GM21515 (cell line): ENCODE measurements at regions not wholly inside any gene's neighbourhood (a gene's known extent, or its start where the extent isn't known, plus 50 kb on each side); places are given as distances from the start of the nearest gene placed in this dataset.

Experiments
- ATAC-seq: cut with Tn5 transposase; IDR thresholded peaks from one replicate; pipeline ENCODE4 v1.9.1; 2021; ENCODE audit not compliant: unreplicated experiment

- no peak for ATAC-seq
Measured at GRCh38 chr5:5665225-5666075, 243.0 kb downstream of the ICE1 start.

- ATAC-seq: no peak
Measured at GRCh38 chr5:5658889-5659465, 236.5 kb downstream of the ICE1 start.

- ATAC-seq: peak; percentile 82
Measured at GRCh38 chr5:5658226-5658625, 235.7 kb downstream of the ICE1 start.

GRCh38 chr5:5652181-5652580 is 229.7 kb downstream of the ICE1 start:
- ATAC-seq: no peak

- ATAC-seq: no peak
Measured at GRCh38 chr5:5650949-5651348, 228.5 kb downstream of the ICE1 start.

GRCh38 chr5:5650242-5650641 is 227.8 kb downstream of the ICE1 start:
- ATAC-seq: no peak

GRCh38 chr5:5649641-5650040 is 227.2 kb downstream of the ICE1 start:
- ATAC-seq: no peak

GRCh38 chr5:5648694-5649093 is 226.2 kb downstream of the ICE1 start:
- ATAC-seq: no peak

GRCh38 chr5:5645891-5646290 is 223.4 kb downstream of the ICE1 start:
- ATAC-seq: no peak

GRCh38 chr5:5645198-5645597 is 222.7 kb downstream of the ICE1 start:
- no peak for ATAC-seq

GRCh38 chr5:5644249-5644648 is 221.8 kb downstream of the ICE1 start:
- ATAC-seq: no peak

- no peak for ATAC-seq
Measured at GRCh38 chr5:5643481-5643880, 221.0 kb downstream of the ICE1 start.

- no peak for ATAC-seq
Measured at GRCh38 chr5:5638211-5638610, 215.7 kb downstream of the ICE1 start.

GRCh38 chr5:5637173-5637572 is 214.7 kb downstream of the ICE1 start:
- ATAC-seq: no peak

- ATAC-seq: no peak
Measured at GRCh38 chr5:5634817-5635216, 212.3 kb downstream of the ICE1 start.

GRCh38 chr5:5633579-5633978 is 211.1 kb downstream of the ICE1 start:
- no peak for ATAC-seq

GRCh38 chr5:5632678-5633077 is 210.2 kb downstream of the ICE1 start:
- ATAC-seq: no peak

- no peak for ATAC-seq
Measured at GRCh38 chr5:5629607-5629978, 207.1 kb downstream of the ICE1 start.

- ATAC-seq: no peak
Measured at GRCh38 chr5:5628866-5629606, 206.6 kb downstream of the ICE1 start.

- ATAC-seq: no peak
Measured at GRCh38 chr5:5626412-5626811, 203.9 kb downstream of the ICE1 start.

GRCh38 chr5:5625491-5625890 is 203.0 kb downstream of the ICE1 start:
- ATAC-seq: no peak

GRCh38 chr5:5623397-5623796 is 200.9 kb downstream of the ICE1 start:
- ATAC-seq: no peak
